Activated naive CD4-positive, alpha-beta T cell treated with anti-CD3 and anti-CD28 coated beads, Interleukin-2, amount 50 U/mL, for 24 hours (primary cell): ENCODE measurements at regions not wholly inside any gene's neighbourhood (a gene's known extent, or its start where the extent isn't known, plus 50 kb on each side); places are given as distances from the start of the nearest gene placed in this dataset.
"Not testable (repeated sequence)": the region's sequence is repeated elsewhere in the genome, so short reads cannot be mapped to it uniquely, and the experiment has no call there.

ENCODE experiments used
- H3K27ac Mint-ChIP-seq: one replicate; pipeline ENCODE4 v1.8.0; 2021; ENCODE audit warnings: mild to moderate bottlenecking, mixed read lengths
- H3K27me3 Mint-ChIP-seq: one replicate; pipeline ENCODE4 v1.8.0; 2021; ENCODE audit warnings: mixed read lengths
- H3K36me3 Mint-ChIP-seq: one replicate; pipeline ENCODE4 v1.8.0; 2021; ENCODE audit warnings: mixed read lengths
- H3K4me1 Mint-ChIP-seq: one replicate; pipeline ENCODE4 v1.8.0; 2021; ENCODE audit warnings: mixed read lengths
- H3K4me3 Mint-ChIP-seq: one replicate; pipeline ENCODE4 v1.8.0; 2021; ENCODE audit warnings: mild to moderate bottlenecking, mixed read lengths
- H3K9me3 Mint-ChIP-seq: one replicate; pipeline ENCODE4 v1.8.0; 2021; ENCODE audit warnings: mixed read lengths

DNA sequence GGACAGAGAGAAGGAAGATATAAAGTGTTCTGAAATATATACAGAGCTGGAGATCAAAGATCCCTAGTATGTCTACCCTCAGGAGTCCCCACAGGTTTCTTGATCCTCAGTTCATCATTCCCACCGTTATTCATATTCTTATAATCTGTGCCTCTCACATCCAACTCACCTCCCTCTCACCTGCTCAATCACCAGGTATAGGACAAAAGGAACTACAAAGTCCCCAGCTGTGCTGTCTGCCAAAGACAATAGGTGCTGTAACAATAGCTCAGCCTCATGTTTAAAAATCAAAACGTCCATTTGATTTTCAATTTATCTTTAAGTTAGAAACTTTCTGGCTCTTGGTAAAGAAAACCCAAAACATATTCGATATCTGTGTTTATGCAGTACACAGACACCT is 121.1 kb upstream of the PKN2 start:
- H3K27ac Mint-ChIP-seq: no peak overlapping the region
- no peaks in the 10 kb centered on the region for H3K9me3 Mint-ChIP-seq
- peaks cover 12% of the 10 kb centered on the region for H3K27me3 Mint-ChIP-seq

DNA sequence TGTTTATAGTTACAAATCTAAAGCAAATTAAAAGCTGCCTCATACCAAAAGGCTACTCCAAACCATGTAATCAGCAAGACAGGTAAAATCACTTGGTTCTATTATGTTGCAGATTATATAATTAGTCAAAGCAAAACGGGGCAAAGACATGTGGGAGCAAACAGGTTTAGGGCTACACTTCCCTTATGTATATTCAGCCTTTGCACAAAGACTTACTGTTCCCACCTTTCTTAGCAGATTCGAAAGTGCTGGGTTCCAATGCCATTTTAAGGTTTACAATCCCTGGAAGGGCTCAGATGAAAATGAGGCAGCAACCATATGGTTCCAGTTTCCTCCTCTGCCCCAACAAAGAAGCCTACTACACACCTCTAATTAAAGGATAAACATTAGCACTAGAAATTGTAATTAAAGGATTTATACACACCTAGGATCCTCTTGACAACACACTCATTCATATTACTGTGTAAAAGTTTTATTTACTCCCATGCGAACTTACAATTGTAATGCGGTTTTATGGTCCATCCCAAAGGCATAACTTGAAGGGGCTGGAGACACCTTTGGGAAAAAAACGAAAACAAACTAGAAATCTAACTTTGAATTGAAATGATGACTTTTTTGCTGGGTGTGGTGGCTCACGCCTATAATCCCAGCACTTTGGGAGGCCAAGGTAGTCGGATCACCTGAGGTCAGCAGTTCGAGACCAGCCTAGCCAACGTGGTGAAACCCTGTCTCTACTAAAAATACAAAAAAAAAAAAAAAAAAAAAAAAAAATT is 117.3 kb upstream of the PKN2 start:
- Mint-ChIP-seq H3K4me3 (no peak overlapping the region), H3K27me3 (peaks cover 13% of the 10 kb centered on the region), H3K27ac (no peak overlapping the region), H3K36me3 (no peaks in the 10 kb centered on the region), H3K4me1 (no peaks in the 10 kb centered on the region), H3K9me3 (no peaks in the 10 kb centered on the region)

More for the DNA sequence above, 121.1 kb upstream of the PKN2 start:
- H3K4me3 Mint-ChIP-seq: no peak overlapping the region
- H3K4me1 Mint-ChIP-seq: no peaks in the 10 kb centered on the region
- H3K36me3 Mint-ChIP-seq: no peaks in the 10 kb centered on the region

DNA sequence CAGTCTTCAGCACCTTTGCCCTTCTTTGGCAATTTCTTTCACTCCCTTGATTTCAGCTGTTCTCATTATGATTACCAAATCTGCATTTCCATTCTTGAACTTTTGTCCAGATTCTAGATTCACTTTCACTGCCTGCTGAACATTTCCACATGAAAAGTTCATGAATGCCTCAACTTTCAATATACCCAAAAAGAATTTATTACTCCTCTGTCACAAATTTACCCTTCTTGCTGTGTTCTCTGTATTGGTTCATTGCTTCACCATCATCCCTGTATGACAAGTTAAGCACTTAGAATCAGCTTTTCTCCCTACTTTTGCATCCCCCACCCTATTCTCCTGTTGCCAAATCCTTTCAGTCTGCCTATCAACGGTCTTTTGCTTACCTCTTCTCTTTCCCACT is 112.6 kb upstream of the PKN2 start:
- Mint-ChIP-seq H3K36me3 (no peaks in the 10 kb centered on the region), H3K9me3 (no peaks in the 10 kb centered on the region), H3K4me1 (no peaks in the 10 kb centered on the region), H3K27me3 (peaks cover 8% of the 10 kb centered on the region), H3K4me3 (no peak overlapping the region), H3K27ac (no peak overlapping the region)

- H3K27ac Mint-ChIP-seq: no peak overlapping the region
- H3K9me3 Mint-ChIP-seq: peaks cover 5% of the 10 kb centered on the region
- H3K4me1 Mint-ChIP-seq: no peaks in the 10 kb centered on the region
- H3K27me3 Mint-ChIP-seq: peaks cover 16% of the 10 kb centered on the region
- no peaks in the 10 kb centered on the region for H3K36me3 Mint-ChIP-seq
- H3K4me3 Mint-ChIP-seq: no peak overlapping the region
Observed at GRCh38 chr1:88579598-88579997, 104.5 kb upstream of the PKN2 start.

DNA sequence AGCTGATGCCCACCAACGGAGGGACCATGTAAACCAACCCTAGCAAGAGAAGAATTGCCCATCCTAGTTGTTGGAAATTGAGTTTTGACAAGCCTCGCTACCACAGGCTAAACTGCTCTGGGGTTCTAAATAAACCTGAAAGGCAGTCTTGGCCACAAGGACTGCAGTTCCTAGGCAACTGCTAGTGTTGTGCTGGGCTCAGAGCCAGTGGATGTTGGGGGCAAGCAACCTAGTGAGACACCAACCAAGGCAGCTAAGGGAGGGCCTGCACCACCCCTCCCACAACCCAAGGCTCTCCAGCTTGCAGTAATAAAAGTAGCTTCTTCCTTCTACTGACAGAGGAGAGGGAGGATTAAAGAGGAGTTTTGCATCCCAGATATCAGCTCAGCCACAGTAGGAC is 102.4 kb upstream of the PKN2 start:
- Mint-ChIP-seq H3K27ac (no peak overlapping the region), H3K27me3 (peaks cover 28% of the 10 kb centered on the region), H3K4me3 (no peak overlapping the region), H3K9me3 (peaks cover 10% of the 10 kb centered on the region), H3K4me1 (no peaks in the 10 kb centered on the region), H3K36me3 (peaks cover 4% of the 10 kb centered on the region)

GRCh38 chr1:88593358-88593757 is 90.7 kb upstream of the PKN2 start:
- Mint-ChIP-seq H3K36me3 (no peaks in the 10 kb centered on the region), H3K9me3 (no peaks in the 10 kb centered on the region), H3K27me3 (peaks cover 7% of the 10 kb centered on the region), H3K4me1 (peaks cover 4% of the 10 kb centered on the region), H3K4me3 (no peak overlapping the region), H3K27ac (no peak overlapping the region)

GRCh38 chr1:88595355-88596002 is 88.6 kb upstream of the PKN2 start:
- no peaks in the 10 kb centered on the region for H3K9me3 Mint-ChIP-seq
- H3K4me1 Mint-ChIP-seq: peaks cover 4% of the 10 kb centered on the region

GRCh38 chr1:88597973-88598372 is 86.1 kb upstream of the PKN2 start:
- H3K27ac Mint-ChIP-seq, H3K4me1 Mint-ChIP-seq, H3K27me3 Mint-ChIP-seq, H3K9me3 Mint-ChIP-seq, H3K36me3 Mint-ChIP-seq, H3K4me3 Mint-ChIP-seq: not testable (repeated sequence)

More at GRCh38 chr1:88595355-88596002, 88.6 kb upstream of the PKN2 start:
- Mint-ChIP-seq H3K4me3 (no peak overlapping the region), H3K27me3 (peaks cover 3% of the 10 kb centered on the region), H3K27ac (no peak overlapping the region), H3K36me3 (no peaks in the 10 kb centered on the region)

GRCh38 chr1:88608139-88608943 is 75.7 kb upstream of the PKN2 start:
- Mint-ChIP-seq H3K9me3 (no peaks in the 10 kb centered on the region), H3K36me3 (no peaks in the 10 kb centered on the region), H3K4me3 (no peak overlapping the region), H3K27ac (no peak overlapping the region), H3K27me3 (peaks cover 5% of the 10 kb centered on the region), H3K4me1 (peaks cover 6% of the 10 kb centered on the region)

DNA sequence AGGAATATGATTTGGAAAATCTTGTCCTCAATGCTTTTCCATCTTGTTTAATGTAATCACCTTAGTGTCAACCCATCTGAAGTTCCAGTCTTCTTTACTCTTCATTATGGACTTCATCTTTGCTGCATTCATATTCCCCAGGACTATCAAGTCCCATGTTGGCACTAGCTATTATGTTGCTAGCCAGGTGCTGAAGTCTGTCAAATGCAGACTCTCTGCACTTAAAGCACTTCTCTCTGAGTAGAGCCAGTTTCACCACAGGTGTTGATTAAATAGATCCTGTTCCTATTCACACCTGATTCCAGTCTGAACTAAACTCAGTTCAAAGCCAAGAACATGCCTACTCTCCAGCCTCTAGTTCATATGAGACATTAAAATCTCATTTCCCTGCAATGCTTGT is 75.0 kb upstream of the PKN2 start:
- H3K27ac Mint-ChIP-seq: no peak overlapping the region
- no peaks in the 10 kb centered on the region for H3K9me3 Mint-ChIP-seq
- H3K4me3 Mint-ChIP-seq: no peak overlapping the region
- H3K27me3 Mint-ChIP-seq: peaks cover 5% of the 10 kb centered on the region
- no peaks in the 10 kb centered on the region for H3K36me3 Mint-ChIP-seq
- peaks cover 6% of the 10 kb centered on the region for H3K4me1 Mint-ChIP-seq

DNA sequence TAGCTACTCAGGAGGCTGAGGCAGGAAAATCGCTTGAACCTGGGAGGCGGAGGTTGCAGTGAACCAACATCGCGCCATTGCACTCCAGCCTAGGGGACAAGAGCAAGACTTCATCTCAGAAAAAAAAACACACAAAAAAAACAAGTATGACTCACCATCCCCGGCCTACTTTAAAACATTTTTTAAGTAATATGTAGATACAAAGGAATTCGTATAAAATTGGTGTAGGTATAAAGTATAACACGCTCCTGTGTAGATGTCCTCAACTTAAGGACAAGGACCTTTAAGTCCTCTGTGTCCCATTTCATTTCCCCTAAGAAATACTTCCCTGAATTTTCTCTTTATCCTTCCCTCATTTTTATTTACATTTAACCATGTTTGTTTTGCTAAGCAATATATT is 73.4 kb upstream of the PKN2 start:
- H3K27me3 Mint-ChIP-seq: peaks cover 6% of the 10 kb centered on the region
- H3K36me3 Mint-ChIP-seq: no peaks in the 10 kb centered on the region
- no peaks in the 10 kb centered on the region for H3K9me3 Mint-ChIP-seq
- no peak overlapping the region for H3K27ac Mint-ChIP-seq
- peaks cover 6% of the 10 kb centered on the region for H3K4me1 Mint-ChIP-seq
- no peak overlapping the region for H3K4me3 Mint-ChIP-seq

DNA sequence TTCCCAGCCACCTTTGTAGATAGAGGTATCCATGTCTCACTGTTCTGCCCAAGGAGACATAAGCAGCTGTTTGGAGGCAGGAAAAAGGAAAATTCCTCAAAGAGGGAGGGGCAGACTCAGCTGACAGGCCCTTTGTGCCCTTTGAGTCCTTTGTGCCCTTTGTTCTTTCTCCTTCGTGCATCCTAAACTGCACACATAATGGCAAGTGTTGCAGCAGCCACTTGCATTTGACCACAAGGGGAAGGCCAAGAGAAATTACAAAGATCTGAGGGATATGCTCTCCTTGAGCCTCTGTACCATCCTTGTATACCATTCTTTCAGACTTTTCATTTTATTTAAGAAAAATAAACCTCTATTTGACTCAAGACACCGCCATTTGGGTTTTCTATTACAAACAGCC is 71.8 kb upstream of the PKN2 start:
- Mint-ChIP-seq H3K4me3 (no peak overlapping the region), H3K36me3 (peaks cover 2% of the 10 kb centered on the region), H3K27me3 (peaks cover 4% of the 10 kb centered on the region), H3K4me1 (peaks cover 6% of the 10 kb centered on the region), H3K27ac (no peak overlapping the region), H3K9me3 (peaks cover 5% of the 10 kb centered on the region)

DNA sequence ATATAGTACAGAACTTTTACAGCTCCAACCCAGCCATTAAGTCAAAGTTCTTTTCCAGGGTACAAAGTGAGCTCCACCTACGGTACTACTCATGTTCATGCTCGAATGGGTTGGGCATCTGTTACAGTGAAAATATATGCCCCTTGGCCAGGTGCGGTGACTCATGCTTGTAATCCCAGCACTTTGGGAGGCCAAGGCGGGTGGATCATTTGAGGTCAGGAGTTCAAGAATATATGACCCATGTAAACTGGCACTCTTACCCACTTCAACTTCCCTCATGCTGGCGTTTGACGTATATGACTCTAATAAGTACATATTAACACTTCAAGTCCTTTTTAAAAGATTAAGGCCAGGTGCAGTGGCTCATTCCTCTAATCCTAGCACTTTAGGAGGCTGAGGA is 71.3 kb upstream of the PKN2 start:
- H3K4me1 Mint-ChIP-seq: peaks cover 6% of the 10 kb centered on the region
- H3K4me3 Mint-ChIP-seq: no peak overlapping the region
- H3K36me3 Mint-ChIP-seq: peaks cover 4% of the 10 kb centered on the region
- H3K27ac Mint-ChIP-seq: no peak overlapping the region
- peaks cover 4% of the 10 kb centered on the region for H3K27me3 Mint-ChIP-seq
- peaks cover 6% of the 10 kb centered on the region for H3K9me3 Mint-ChIP-seq

- Mint-ChIP-seq H3K4me3 (no peak overlapping the region), H3K36me3 (peaks cover 9% of the 10 kb centered on the region), H3K27me3 (peaks cover 8% of the 10 kb centered on the region), H3K4me1 (no peaks in the 10 kb centered on the region), H3K9me3 (peaks cover 36% of the 10 kb centered on the region), H3K27ac (no peak overlapping the region)
Observed at GRCh38 chr1:88618331-88618730, 65.7 kb upstream of the PKN2 start.

GRCh38 chr1:88623101-88623500 is 61.0 kb upstream of the PKN2 start:
- not testable (repeated sequence) for H3K27me3 Mint-ChIP-seq, H3K4me1 Mint-ChIP-seq, H3K4me3 Mint-ChIP-seq, H3K36me3 Mint-ChIP-seq, H3K27ac Mint-ChIP-seq
- H3K9me3 Mint-ChIP-seq: peaks cover 27% of the 10 kb centered on the region
